C4-2B (cell line): ENCODE measurements at regions not wholly inside any gene's neighbourhood (a gene's known extent, or its start where the extent isn't known, plus 50 kb on each side); places are given as distances from the start of the nearest gene placed in this dataset.

Experiments used
- CTCF ChIP-seq: fragments of 450-650 bp; conservative IDR thresholded peaks from 2 replicates; pipeline ENCODE4 v1.5.1; 2017; ENCODE audit warnings: mild to moderate bottlenecking
- ZFX ChIP-seq: fragments of 450-650 bp; IDR thresholded peaks from 2 replicates; pipeline ENCODE4 v1.6.1; 2017

GRCh38 chr1:30197639-30198450 is 525.5 kb downstream of the MATN1 start:
- TF ChIP-seq CTCF (no peak), ZFX (no peak)
